ENCODE measurements at regions not wholly inside any gene's neighbourhood (a gene's known extent, or its start where the extent isn't known, plus 50 kb on each side); places are given as distances from the start of the nearest gene placed in this dataset.

DNA sequence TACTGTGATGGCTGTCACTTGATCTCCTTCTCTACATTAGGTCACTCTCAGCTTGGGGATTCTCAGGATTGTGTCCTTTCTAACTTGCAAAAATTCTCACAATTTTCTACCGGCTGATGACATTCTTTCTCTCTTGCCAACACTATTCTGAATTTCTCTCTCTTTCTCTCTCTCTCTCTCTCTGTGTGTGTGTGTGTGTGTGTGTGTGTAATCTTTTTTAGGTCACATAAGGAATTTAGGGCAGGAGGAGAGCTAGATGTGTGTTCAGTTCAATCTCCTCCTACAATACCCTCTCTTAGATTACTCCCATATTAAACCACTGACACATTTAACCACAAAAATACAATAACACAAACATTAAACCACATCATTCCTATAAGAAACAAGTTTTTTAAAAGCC, 242.3 kb upstream of the NREP start:
- TF ChIP-seq EZH2 (IDR thresholded peaks at IDR 0.05; ENCODE audit: low read depth, unreplicated experiment) (no peak), POLR2AphosphoS5 (IDR thresholded peaks at IDR 0.05; ENCODE audit: low read depth) (no peak), JUNB (IDR thresholded peaks at IDR 0.05; ENCODE audit: unreplicated experiment) (no peak), CREB1 (CRISPR knock-in tag; IDR thresholded peaks at IDR 0.05; ENCODE audit: low read depth) (no peak)
- TF ChIP-seq, protein P1, sequence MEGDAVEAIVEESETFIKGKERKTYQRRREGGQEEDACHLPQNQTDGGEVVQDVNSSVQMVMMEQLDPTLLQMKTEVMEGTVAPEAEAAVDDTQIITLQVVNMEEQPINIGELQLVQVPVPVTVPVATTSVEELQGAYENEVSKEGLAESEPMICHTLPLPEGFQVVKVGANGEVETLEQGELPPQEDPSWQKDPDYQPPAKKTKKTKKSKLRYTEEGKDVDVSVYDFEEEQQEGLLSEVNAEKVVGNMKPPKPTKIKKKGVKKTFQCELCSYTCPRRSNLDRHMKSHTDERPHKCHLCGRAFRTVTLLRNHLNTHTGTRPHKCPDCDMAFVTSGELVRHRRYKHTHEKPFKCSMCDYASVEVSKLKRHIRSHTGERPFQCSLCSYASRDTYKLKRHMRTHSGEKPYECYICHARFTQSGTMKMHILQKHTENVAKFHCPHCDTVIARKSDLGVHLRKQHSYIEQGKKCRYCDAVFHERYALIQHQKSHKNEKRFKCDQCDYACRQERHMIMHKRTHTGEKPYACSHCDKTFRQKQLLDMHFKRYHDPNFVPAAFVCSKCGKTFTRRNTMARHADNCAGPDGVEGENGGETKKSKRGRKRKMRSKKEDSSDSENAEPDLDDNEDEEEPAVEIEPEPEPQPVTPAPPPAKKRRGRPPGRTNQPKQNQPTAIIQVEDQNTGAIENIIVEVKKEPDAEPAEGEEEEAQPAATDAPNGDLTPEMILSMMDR (conservative IDR thresholded peaks at IDR 0.05; ENCODE audit: low read depth in 2 of 2): no peak
- TF ChIP-seq, protein P2, sequence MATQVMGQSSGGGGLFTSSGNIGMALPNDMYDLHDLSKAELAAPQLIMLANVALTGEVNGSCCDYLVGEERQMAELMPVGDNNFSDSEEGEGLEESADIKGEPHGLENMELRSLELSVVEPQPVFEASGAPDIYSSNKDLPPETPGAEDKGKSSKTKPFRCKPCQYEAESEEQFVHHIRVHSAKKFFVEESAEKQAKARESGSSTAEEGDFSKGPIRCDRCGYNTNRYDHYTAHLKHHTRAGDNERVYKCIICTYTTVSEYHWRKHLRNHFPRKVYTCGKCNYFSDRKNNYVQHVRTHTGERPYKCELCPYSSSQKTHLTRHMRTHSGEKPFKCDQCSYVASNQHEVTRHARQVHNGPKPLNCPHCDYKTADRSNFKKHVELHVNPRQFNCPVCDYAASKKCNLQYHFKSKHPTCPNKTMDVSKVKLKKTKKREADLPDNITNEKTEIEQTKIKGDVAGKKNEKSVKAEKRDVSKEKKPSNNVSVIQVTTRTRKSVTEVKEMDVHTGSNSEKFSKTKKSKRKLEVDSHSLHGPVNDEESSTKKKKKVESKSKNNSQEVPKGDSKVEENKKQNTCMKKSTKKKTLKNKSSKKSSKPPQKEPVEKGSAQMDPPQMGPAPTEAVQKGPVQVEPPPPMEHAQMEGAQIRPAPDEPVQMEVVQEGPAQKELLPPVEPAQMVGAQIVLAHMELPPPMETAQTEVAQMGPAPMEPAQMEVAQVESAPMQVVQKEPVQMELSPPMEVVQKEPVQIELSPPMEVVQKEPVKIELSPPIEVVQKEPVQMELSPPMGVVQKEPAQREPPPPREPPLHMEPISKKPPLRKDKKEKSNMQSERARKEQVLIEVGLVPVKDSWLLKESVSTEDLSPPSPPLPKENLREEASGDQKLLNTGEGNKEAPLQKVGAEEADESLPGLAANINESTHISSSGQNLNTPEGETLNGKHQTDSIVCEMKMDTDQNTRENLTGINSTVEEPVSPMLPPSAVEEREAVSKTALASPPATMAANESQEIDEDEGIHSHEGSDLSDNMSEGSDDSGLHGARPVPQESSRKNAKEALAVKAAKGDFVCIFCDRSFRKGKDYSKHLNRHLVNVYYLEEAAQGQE (IDR thresholded peaks at IDR 0.05; ENCODE audit: unreplicated experiment): no peak

Data from GM23338 (cell line).